ENCODE measurements at regions not wholly inside any gene's neighbourhood (a gene's known extent, or its start where the extent isn't known, plus 50 kb on each side); places are given as distances from the start of the nearest gene placed in this dataset.

DNA sequence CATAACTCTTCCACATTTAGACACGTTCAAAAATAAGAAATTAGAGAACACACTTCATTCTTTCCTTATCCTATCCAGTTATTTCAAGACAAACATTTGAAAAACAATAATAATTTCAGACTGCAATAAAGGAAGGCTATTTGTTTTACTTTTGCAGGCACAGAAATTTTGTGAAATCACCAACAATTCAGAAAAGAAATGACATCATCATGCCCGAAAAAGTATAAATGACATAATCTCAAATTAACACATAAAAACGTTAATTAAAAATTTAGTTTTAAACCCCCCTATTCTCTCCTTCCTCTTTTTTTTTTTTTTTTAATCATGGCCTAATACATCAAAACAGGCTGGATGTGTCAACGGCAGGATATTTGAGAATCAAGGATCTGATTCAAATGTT, 468.4 kb upstream of the RBFOX1 start:
- intact Hi-C loops (cut with micrococcal nuclease): no loop called here
- H4K91ac ChIP-seq (ENCODE audit: insufficient read depth, low read depth, low read length): no peak overlapping the region
- H3K56ac ChIP-seq (ENCODE audit: extremely low read depth, insufficient read depth, low read length): no peak overlapping the region
- no peak overlapping the region for H4K5ac ChIP-seq (ENCODE audit: low read depth, low read length)
- no peaks in the 10 kb centered on the region for H3K9me3 ChIP-seq (ENCODE audit: control insufficient read depth, insufficient read depth, low read length)
- no peak overlapping the region for H2AK9ac ChIP-seq (replicated peaks; ENCODE audit: low read depth, low read length, poor library complexity)
- H3K27me3 ChIP-seq (ENCODE audit: control insufficient read depth, insufficient read depth, low read length): no peaks in the 10 kb centered on the region
- no CpG with 5 or more reads among the region's 4 CpGs for WGBS, 2 experiments (ENCODE audit: extremely low coverage in 2 of 2, insufficient read length in 1 of 2)
- H2AFZ ChIP-seq (replicated peaks; ENCODE audit: low read length, poor library complexity): no peak overlapping the region
- H2AK5ac ChIP-seq (ENCODE audit: low read depth, low read length): no peak overlapping the region
- no peak overlapping the region for H4K8ac ChIP-seq (ENCODE audit: low read depth in 2 of 2, low read length in 2 of 2)
- H3K9me1 ChIP-seq (ENCODE audit: insufficient read depth, low read length): no peaks in the 10 kb centered on the region
- in situ Hi-C loops (cut with MboI; ENCODE audit: low sequenced_read_pairs): no loop called here
- no peak overlapping the region for H2BK15ac ChIP-seq (ENCODE audit: low read depth, low read length)
- no peak overlapping the region for H3K14ac ChIP-seq (replicated peaks; ENCODE audit: low read depth, low read length)
- no peak for ATAC-seq (ENCODE audit: low read depth)
- no peak overlapping the region for H3K23ac ChIP-seq (ENCODE audit: low read depth, low read length)
- no peak for TF ChIP-seq MAFK (IDR thresholded peaks at IDR 0.05; ENCODE audit: low read depth, low read length)
- TF ChIP-seq MAZ (IDR thresholded peaks at IDR 0.05; ENCODE audit: borderline replicate concordance, low read depth, low read length): no peak
- TF ChIP-seq USF2 (IDR thresholded peaks at IDR 0.05; ENCODE audit: low read depth, low read length): no peak
- no peak for TF ChIP-seq ELK1 (IDR thresholded peaks at IDR 0.05; ENCODE audit: borderline replicate concordance, low read depth, low read length)
- TF ChIP-seq CEBPB (IDR thresholded peaks at IDR 0.05; ENCODE audit: low read depth, low read length): no peak
- TF ChIP-seq FOS (IDR thresholded peaks at IDR 0.05; ENCODE audit: low read depth, low read length): no peak
- TF ChIP-seq SMC3 (IDR thresholded peaks at IDR 0.05; ENCODE audit: low read depth, low read length): no peak
- no peak for TF ChIP-seq RFX5 (IDR thresholded peaks at IDR 0.05; ENCODE audit: low read depth, low read length)
- TF ChIP-seq POLR2A (IDR thresholded peaks at IDR 0.05; ENCODE audit: low read depth, low read length): no peak
- no peak for TF ChIP-seq MXI1 (IDR thresholded peaks at IDR 0.05; ENCODE audit: borderline replicate concordance, low read depth, low read length)
- no peak for TF ChIP-seq CHD1 (IDR thresholded peaks at IDR 0.05; ENCODE audit: low read depth, low read length)
- no peak for TF ChIP-seq CTCF (conservative IDR thresholded peaks at IDR 0.05; ENCODE audit: low read depth, low read length)
- TF ChIP-seq RAD21 (IDR thresholded peaks at IDR 0.05; ENCODE audit: low read length): no peak
- no peak for TF ChIP-seq RCOR1 (IDR thresholded peaks at IDR 0.05; ENCODE audit: insufficient replicate concordance, low read length)
- TF ChIP-seq NFE2L2 (IDR thresholded peaks at IDR 0.05; ENCODE audit: low read depth, low read length): no peak
- H3K18ac ChIP-seq (ENCODE audit: low read depth, low read length): no peak overlapping the region
- no peak for DNase-seq
- no peak overlapping the region for H2BK120ac ChIP-seq (ENCODE audit: low read depth, low read length)
- dilution Hi-C loops (cut with HindIII; ENCODE audit: low sequenced_read_pairs, unreplicated experiment): no loop called here
- ChIA-PET POLR2A (ENCODE audit: unreplicated experiment) (no interaction called here), CTCF (no interaction called here)
- no peak overlapping the region for H2BK20ac ChIP-seq (ENCODE audit: low read depth, low read length)
- no TSS peak for BruUV-seq (replicated peaks)
- H3K4ac ChIP-seq (ENCODE audit: low read depth, low read length): no peak overlapping the region
- no peaks in the 10 kb centered on the region for H4K20me1 ChIP-seq (ENCODE audit: insufficient read depth, low read length)
- H3K9ac ChIP-seq (ENCODE audit: low read depth, low read length): no peak overlapping the region
- H3K4me3 ChIP-seq (ENCODE audit: insufficient read depth, low read depth, low read length): no peak overlapping the region
- H3K4me2 ChIP-seq (ENCODE audit: low read depth, low read length): no peak overlapping the region
- H3K79me1 ChIP-seq (ENCODE audit: low read depth in 1 of 2, low read length in 2 of 2): no peaks in the 10 kb centered on the region
- no peak overlapping the region for H3K27ac ChIP-seq (ENCODE audit: insufficient read depth, low read length)
- H3K4me1 ChIP-seq (ENCODE audit: control insufficient read depth, insufficient read depth, low read length): no peaks in the 10 kb centered on the region
- no peak overlapping the region for H2BK5ac ChIP-seq (ENCODE audit: low read depth, low read length, poor library complexity, severe bottlenecking)
- no peaks in the 10 kb centered on the region for H3K36me3 ChIP-seq (ENCODE audit: control insufficient read depth, insufficient read depth, low read length)
